IMR-90 (cell line): ENCODE measurements at regions not wholly inside any gene's neighbourhood (a gene's known extent, or its start where the extent isn't known, plus 50 kb on each side); places are given as distances from the start of the nearest gene placed in this dataset.

ENCODE experiments used
- BHLHE40 ChIP-seq: fragments of 150-350 bp; IDR thresholded peaks from 2 replicates; pipeline ENCODE4 v1.6.1; 2016; ENCODE audit warnings: mild to moderate bottlenecking, low read depth, low read length
- CEBPB ChIP-seq: IDR thresholded peaks from 2 replicates; pipeline ENCODE4 v1.6.1; 2012; ENCODE audit warnings: low read depth, low read length, improper control_type of control experiment
- CHD1 ChIP-seq: IDR thresholded peaks from 2 replicates; pipeline ENCODE4 v1.6.1; 2012; ENCODE audit warnings: low read depth, low read length, improper control_type of control experiment
- CTCF ChIP-seq: conservative IDR thresholded peaks from 2 replicates; pipeline ENCODE4 v1.5.1; 2012; ENCODE audit warnings: mild to moderate bottlenecking, low read depth, low read length, improper control_type of control experiment
- FOS ChIP-seq: fragments of 150-350 bp; IDR thresholded peaks from 2 replicates; pipeline ENCODE4 v1.6.1; 2016; ENCODE audit warnings: low read depth, low read length
- MAFK ChIP-seq: IDR thresholded peaks from 2 replicates; pipeline ENCODE4 v1.6.1; 2012; ENCODE audit warnings: low read depth, low read length, improper control_type of control experiment
- MXI1 ChIP-seq: IDR thresholded peaks from 2 replicates; pipeline ENCODE4 v1.6.1; 2012; ENCODE audit warnings: low read depth, mild to moderate bottlenecking, low read length, moderate library complexity, borderline replicate concordance
- POLR2A ChIP-seq: IDR thresholded peaks from 2 replicates; pipeline ENCODE4 v1.6.1; 2012; ENCODE audit warnings: mild to moderate bottlenecking, low read depth, low read length
- RAD21 ChIP-seq: IDR thresholded peaks from 2 replicates; pipeline ENCODE4 v1.6.1; 2012; ENCODE audit warnings: low read length, improper control_type of control experiment
- RFX5 ChIP-seq: IDR thresholded peaks from 2 replicates; pipeline ENCODE4 v1.8.0; 2012; ENCODE audit warnings: low read depth, mild to moderate bottlenecking, low read length, moderate library complexity
- USF2 ChIP-seq: fragments of 150-350 bp; IDR thresholded peaks from 2 replicates; pipeline ENCODE4 v1.6.1; 2017; ENCODE audit warnings: mild to moderate bottlenecking, antibody characterized with exemption, low read length, low read depth

GRCh38 chr13:61276401-61276800 lies 139.2 kb downstream of the PCDH20 start:
- no peak for TF ChIP-seq POLR2A
- TF ChIP-seq CTCF: no peak
- no peak for TF ChIP-seq MAFK
- TF ChIP-seq CHD1: no peak
- no peak for TF ChIP-seq MXI1
- no peak for TF ChIP-seq USF2
- TF ChIP-seq FOS: no peak
- TF ChIP-seq CEBPB: no peak
- no peak for TF ChIP-seq BHLHE40
- no peak for TF ChIP-seq RAD21
- TF ChIP-seq RFX5: no peak
